DND-41 (cell line): ENCODE measurements at regions not wholly inside any gene's neighbourhood (a gene's known extent, or its start where the extent isn't known, plus 50 kb on each side); places are given as distances from the start of the nearest gene placed in this dataset.

ENCODE experiments used
- CTCF ChIP-seq: IDR thresholded peaks from 2 replicates; pipeline ENCODE4 v1.5.1; 2012; ENCODE audit warnings: borderline replicate concordance, low read length, moderate library complexity, mild to moderate bottlenecking; ENCODE audit not compliant: poor library complexity, severe bottlenecking; ENCODE audit errors: extremely low read depth
- EZH2 ChIP-seq: IDR thresholded peaks from 3 replicates; pipeline ENCODE4 v1.6.1; 2012; ENCODE audit warnings: borderline replicate concordance, low read depth, mild to moderate bottlenecking, moderate library complexity, low read length, inconsistent platforms; ENCODE audit not compliant: severe bottlenecking

- no peak for TF ChIP-seq EZH2
- TF ChIP-seq CTCF = no peak
These were observed 292.1 kb downstream of the SLC4A3 start for GRCh38 chr2:219919506-219919905.
